H9 (cell line): ENCODE measurements at regions not wholly inside any gene's neighbourhood (a gene's known extent, or its start where the extent isn't known, plus 50 kb on each side); places are given as distances from the start of the nearest gene placed in this dataset.

Source experiments
- DNase-seq: peaks from one replicate; pipeline ENCODE4 v3.0.0-alpha.2; 2017
- H2AFZ ChIP-seq: one replicate; pipeline ENCODE4 v1.6.1; 2013; ENCODE audit warnings: mild to moderate bottlenecking, low read length, control low read depth, moderate library complexity
- H2AK5ac ChIP-seq: 2 replicates; pipeline ENCODE4 v1.6.1; 2013; ENCODE audit warnings: low read length, control low read depth, mixed read lengths; ENCODE audit not compliant: insufficient read length
- H2BK120ac ChIP-seq: one replicate; pipeline ENCODE4 v1.6.1; 2013; ENCODE audit warnings: low read depth, mild to moderate bottlenecking, low read length, control low read depth, inconsistent platforms; ENCODE audit not compliant: poor library complexity, severe bottlenecking
- H2BK12ac ChIP-seq: 2 replicates; pipeline ENCODE4 v1.6.1; 2013; ENCODE audit warnings: low read length, control low read depth, mixed read lengths, low read depth; ENCODE audit not compliant: insufficient read length
- H2BK15ac ChIP-seq: 2 replicates; pipeline ENCODE4 v1.6.1; 2013; ENCODE audit warnings: low read depth, low read length, control low read depth
- H2BK20ac ChIP-seq: one replicate; pipeline ENCODE4 v1.6.1; 2013; ENCODE audit warnings: low read depth, mild to moderate bottlenecking, low read length, control low read depth, inconsistent platforms; ENCODE audit not compliant: poor library complexity, severe bottlenecking
- H2BK5ac ChIP-seq: 2 replicates; pipeline ENCODE4 v1.6.1; 2013; ENCODE audit warnings: low read length, control low read depth, mixed read lengths; ENCODE audit not compliant: insufficient read length
- H3K14ac ChIP-seq: 2 replicates; pipeline ENCODE4 v1.6.1; 2013; ENCODE audit warnings: low read length, control low read depth; ENCODE audit not compliant: insufficient read depth
- H3K18ac ChIP-seq: 2 replicates; pipeline ENCODE4 v1.6.1; 2013; ENCODE audit warnings: low read depth, mild to moderate bottlenecking, mixed read lengths, low read length, control low read depth; ENCODE audit not compliant: insufficient read length
- H3K23ac ChIP-seq: 2 replicates; pipeline ENCODE4 v1.6.1; 2013; ENCODE audit warnings: low read length, control low read depth, mixed read lengths, low read depth; ENCODE audit not compliant: insufficient read length
- H3K23me2 ChIP-seq: 2 replicates; pipeline ENCODE4 v1.6.1; 2013; ENCODE audit warnings: low read depth, mild to moderate bottlenecking, mixed read lengths, low read length, control low read depth; ENCODE audit not compliant: insufficient read length, poor library complexity, severe bottlenecking
- H3K27ac ChIP-seq: 2 replicates; pipeline ENCODE4 v1.5.1; 2013; ENCODE audit warnings: low read length, control low read depth, mixed read lengths, low read depth; ENCODE audit not compliant: insufficient read length
- H3K27me3 ChIP-seq: 2 replicates; pipeline ENCODE4 v1.6.1; 2013; ENCODE audit warnings: low read length, control low read depth, inconsistent platforms; ENCODE audit not compliant: insufficient read depth
- H3K4ac ChIP-seq: 2 replicates; pipeline ENCODE4 v1.6.1; 2013; ENCODE audit warnings: low read depth, mild to moderate bottlenecking, control low read depth, inconsistent platforms, low read length, moderate library complexity
- H3K4me1 ChIP-seq: 2 replicates; pipeline ENCODE4 v1.6.1; 2013; ENCODE audit warnings: low read length, control low read depth, inconsistent platforms; ENCODE audit not compliant: insufficient read depth
- H3K4me2 ChIP-seq: 2 replicates; pipeline ENCODE4 v1.6.1; 2013; ENCODE audit warnings: low read length, control low read depth, mixed read lengths; ENCODE audit not compliant: insufficient read length, insufficient read depth
- H3K56ac ChIP-seq: 2 replicates; pipeline ENCODE4 v1.6.1; 2013; ENCODE audit warnings: low read depth, mild to moderate bottlenecking, mixed read lengths, low read length, control low read depth; ENCODE audit not compliant: insufficient read length
- H3K79me1 ChIP-seq: 2 replicates; pipeline ENCODE4 v1.6.1; 2013; ENCODE audit warnings: low read depth, mild to moderate bottlenecking, moderate library complexity, low read length, control low read depth, inconsistent platforms; ENCODE audit not compliant: insufficient read depth, poor library complexity, severe bottlenecking
- H3K79me2 ChIP-seq: 2 replicates; pipeline ENCODE4 v1.6.1; 2013; ENCODE audit warnings: low read length, control low read depth, inconsistent platforms; ENCODE audit not compliant: insufficient read depth
- H3K9ac ChIP-seq: 2 replicates; pipeline ENCODE4 v1.6.1; 2013; ENCODE audit warnings: low read length, control low read depth, mixed read lengths; ENCODE audit not compliant: insufficient read length; ENCODE audit errors: extremely low read depth
- H3K9me3 ChIP-seq: one replicate; pipeline ENCODE4 v1.6.1; 2013; ENCODE audit warnings: low read depth, low read length, inconsistent platforms; ENCODE audit not compliant: control insufficient read depth
- H3T11ph ChIP-seq: one replicate; pipeline ENCODE4 v1.6.1; 2013; ENCODE audit warnings: mild to moderate bottlenecking, low read length, control low read depth, inconsistent platforms
- H4K20me1 ChIP-seq: one replicate; pipeline ENCODE4 v1.6.1; 2013; ENCODE audit not compliant: control insufficient read depth, insufficient read length, insufficient read depth
- H4K5ac ChIP-seq: 2 replicates; pipeline ENCODE4 v1.6.1; 2013; ENCODE audit warnings: low read depth, mild to moderate bottlenecking, mixed read lengths, low read length, control low read depth; ENCODE audit not compliant: insufficient read length
- H4K8ac ChIP-seq: replicated peaks from 2 replicates; pipeline ENCODE4 v1.6.1; 2013; ENCODE audit warnings: low read length, control low read depth, mixed read lengths, low read depth; ENCODE audit not compliant: insufficient read length
- H4K91ac ChIP-seq: 2 replicates; pipeline ENCODE4 v1.6.1; 2013; ENCODE audit warnings: low read depth, mild to moderate bottlenecking, moderate library complexity, mixed read lengths, low read length, control low read depth; ENCODE audit not compliant: insufficient read length
- H3K27ac Mint-ChIP-seq, 3 experiments: 2 replicates in 2 of 3; 3 replicates in 1 of 3; pipeline ENCODE4 v1.8.0; 2020 to 2021; ENCODE audit warnings: mixed read lengths in 3 of 3, mild to moderate bottlenecking in 1 of 3, moderate library complexity in 1 of 3
- H3K27me3 Mint-ChIP-seq: 2 replicates; pipeline ENCODE4 v1.8.0; 2021; ENCODE audit warnings: low read depth, mild to moderate bottlenecking, moderate library complexity, mixed read lengths
- H3K36me3 Mint-ChIP-seq, 3 experiments: 2 replicates in 2 of 3; 3 replicates in 1 of 3; pipeline ENCODE4 v1.8.0; 2020 to 2021; ENCODE audit warnings: low read depth in 3 of 3, mixed read lengths in 3 of 3; ENCODE audit not compliant: insufficient read depth in 1 of 3
- H3K4me1 Mint-ChIP-seq, 2 experiments: 2 replicates each; pipeline ENCODE4 v1.8.0; 2020; ENCODE audit warnings: mixed read lengths in 2 of 2
- H3K4me3 Mint-ChIP-seq, 2 experiments: 2 replicates in 1 of 2; 3 replicates in 1 of 2; pipeline ENCODE4 v1.8.0; 2020 to 2021; ENCODE audit warnings: mild to moderate bottlenecking in 2 of 2, mixed read lengths in 2 of 2, moderate library complexity in 1 of 2
- H3K9me3 Mint-ChIP-seq, 2 experiments: 2 replicates in 1 of 2; 3 replicates in 1 of 2; pipeline ENCODE4 v1.8.0; 2020; ENCODE audit warnings: mild to moderate bottlenecking in 2 of 2, mixed read lengths in 2 of 2, moderate library complexity in 1 of 2
- WGBS: extraction: QIAGEN DNeasy Blood & Tissue Kit; methylation state at CpG from one replicate; pipeline ENCODE4 v1.1.7; 2013; ENCODE audit warnings: missing lambda C conversion rate, low lambda C conversion rate, mixed read lengths; ENCODE audit not compliant: insufficient read length; ENCODE audit errors: extremely low coverage; 5-methylcytosine and 5-hydroxymethylcytosine counted together
- TF ChIP-seq, protein P1 (sequence below): fragments of 200-600 bp; sonication (generic); conservative IDR thresholded peaks from 3 replicates; pipeline ENCODE4 v1.8.0; 2021; ENCODE audit warnings: antibody characterized with exemption, mild to moderate bottlenecking

DNA sequence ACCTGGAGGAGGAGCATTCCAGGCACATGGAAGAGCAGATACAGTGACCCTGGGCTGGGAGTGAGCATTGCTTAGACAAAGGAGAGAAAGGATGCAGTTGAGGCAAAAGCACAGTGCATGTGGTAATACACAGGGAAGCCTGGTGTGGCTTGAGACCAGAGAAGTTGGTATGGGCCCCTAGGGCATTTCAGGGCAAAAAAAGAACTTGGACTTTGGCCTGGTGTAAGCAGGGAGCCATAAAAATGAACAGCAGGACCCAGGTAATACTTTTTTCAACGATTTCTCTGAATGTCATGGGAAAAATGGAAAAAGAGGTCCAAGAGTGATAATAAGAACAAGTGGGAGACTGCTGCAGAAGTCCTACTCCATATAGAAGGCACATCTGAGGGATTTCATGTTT is 163.9 kb downstream of the ASCL4 start:
- H3K27ac Mint-ChIP-seq = no peak overlapping the region
- no peak overlapping the region for H3K9ac ChIP-seq
- H3T11ph ChIP-seq = no peak overlapping the region
- no peak overlapping the region for H2BK12ac ChIP-seq
- DNase-seq = no peak
- no peak overlapping the region for H3K27ac ChIP-seq
- no peak overlapping the region for H2AK5ac ChIP-seq
- H3K79me1 ChIP-seq = no peaks in the 10 kb centered on the region
- no peak overlapping the region for H4K91ac ChIP-seq
- H3K9me3 ChIP-seq = no peaks in the 10 kb centered on the region
- H2BK15ac ChIP-seq = no peak overlapping the region
- no peak overlapping the region for H3K4ac ChIP-seq
- H3K23me2 ChIP-seq = no peaks in the 10 kb centered on the region
- H3K18ac ChIP-seq = no peak overlapping the region
- H3K79me2 ChIP-seq = no peaks in the 10 kb centered on the region
- peaks cover 12 to 17% of the 10 kb centered on the region in 2 experiments for H3K4me1 Mint-ChIP-seq
- no CpG with 5 or more reads among the region's 1 CpG for WGBS
- H3K9me3 Mint-ChIP-seq = no peaks in the 10 kb centered on the region
- no peaks in the 10 kb centered on the region for H3K36me3 Mint-ChIP-seq
- H2AFZ ChIP-seq = no peak overlapping the region
- no peak overlapping the region for H2BK20ac ChIP-seq
- H2BK5ac ChIP-seq = no peak overlapping the region
- no peak overlapping the region; the same call in 1 of the 2 replicates for H3K14ac ChIP-seq
- no peak overlapping the region for H4K8ac ChIP-seq
- H4K20me1 ChIP-seq = no peaks in the 10 kb centered on the region
- no peak overlapping the region for H4K5ac ChIP-seq
- H3K4me2 ChIP-seq = no peak overlapping the region
- H3K56ac ChIP-seq = no peak overlapping the region
- no peak overlapping the region for H2BK120ac ChIP-seq
- TF ChIP-seq, protein P1, sequence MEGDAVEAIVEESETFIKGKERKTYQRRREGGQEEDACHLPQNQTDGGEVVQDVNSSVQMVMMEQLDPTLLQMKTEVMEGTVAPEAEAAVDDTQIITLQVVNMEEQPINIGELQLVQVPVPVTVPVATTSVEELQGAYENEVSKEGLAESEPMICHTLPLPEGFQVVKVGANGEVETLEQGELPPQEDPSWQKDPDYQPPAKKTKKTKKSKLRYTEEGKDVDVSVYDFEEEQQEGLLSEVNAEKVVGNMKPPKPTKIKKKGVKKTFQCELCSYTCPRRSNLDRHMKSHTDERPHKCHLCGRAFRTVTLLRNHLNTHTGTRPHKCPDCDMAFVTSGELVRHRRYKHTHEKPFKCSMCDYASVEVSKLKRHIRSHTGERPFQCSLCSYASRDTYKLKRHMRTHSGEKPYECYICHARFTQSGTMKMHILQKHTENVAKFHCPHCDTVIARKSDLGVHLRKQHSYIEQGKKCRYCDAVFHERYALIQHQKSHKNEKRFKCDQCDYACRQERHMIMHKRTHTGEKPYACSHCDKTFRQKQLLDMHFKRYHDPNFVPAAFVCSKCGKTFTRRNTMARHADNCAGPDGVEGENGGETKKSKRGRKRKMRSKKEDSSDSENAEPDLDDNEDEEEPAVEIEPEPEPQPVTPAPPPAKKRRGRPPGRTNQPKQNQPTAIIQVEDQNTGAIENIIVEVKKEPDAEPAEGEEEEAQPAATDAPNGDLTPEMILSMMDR = no peak
- peaks cover 49% of the 10 kb centered on the region for H3K27me3 Mint-ChIP-seq
- no peaks in the 10 kb centered on the region; the same call in 1 of the 2 replicates for H3K4me1 ChIP-seq
- H3K23ac ChIP-seq = no peak overlapping the region
- no peaks in the 10 kb centered on the region for H3K27me3 ChIP-seq
- H3K4me3 Mint-ChIP-seq = no peak overlapping the region
